ENCODE measurements at regions not wholly inside any gene's neighbourhood (a gene's known extent, or its start where the extent isn't known, plus 50 kb on each side); places are given as distances from the start of the nearest gene placed in this dataset.

DNA sequence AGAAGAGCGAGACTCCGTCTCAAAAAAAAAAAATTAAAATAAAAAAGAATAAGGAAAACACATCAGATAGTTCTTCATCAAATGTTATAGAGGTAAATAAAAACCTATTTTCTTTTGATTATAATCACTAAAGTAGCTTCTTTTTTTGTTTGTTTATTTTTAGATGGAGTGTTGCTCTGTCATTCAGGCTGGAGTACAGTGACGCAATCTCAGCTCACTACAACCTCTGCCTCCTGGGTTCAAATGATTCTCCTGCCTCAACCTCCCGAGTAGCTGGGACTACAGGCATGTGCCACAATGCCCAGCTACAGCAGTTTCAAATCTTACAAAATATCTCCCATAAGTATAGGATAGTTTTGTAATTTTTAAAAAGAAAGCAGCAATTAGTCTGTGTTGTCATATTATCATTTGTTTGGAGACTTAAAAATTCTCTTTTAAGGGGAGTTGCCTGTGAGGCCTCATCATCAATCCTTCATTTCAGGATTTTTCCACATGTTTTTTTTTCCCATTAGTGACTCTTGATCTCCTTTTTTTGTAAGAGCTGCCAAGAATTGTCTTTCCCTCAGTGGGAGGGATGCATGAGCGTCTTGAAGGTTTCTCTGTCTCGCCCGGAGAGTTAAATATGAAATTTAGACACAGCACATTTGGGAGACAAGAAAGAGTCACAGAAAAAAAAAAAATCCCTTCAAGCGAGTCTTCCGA is 275.9 kb downstream of the CDCA7 start:
- TF ChIP-seq, protein P1, sequence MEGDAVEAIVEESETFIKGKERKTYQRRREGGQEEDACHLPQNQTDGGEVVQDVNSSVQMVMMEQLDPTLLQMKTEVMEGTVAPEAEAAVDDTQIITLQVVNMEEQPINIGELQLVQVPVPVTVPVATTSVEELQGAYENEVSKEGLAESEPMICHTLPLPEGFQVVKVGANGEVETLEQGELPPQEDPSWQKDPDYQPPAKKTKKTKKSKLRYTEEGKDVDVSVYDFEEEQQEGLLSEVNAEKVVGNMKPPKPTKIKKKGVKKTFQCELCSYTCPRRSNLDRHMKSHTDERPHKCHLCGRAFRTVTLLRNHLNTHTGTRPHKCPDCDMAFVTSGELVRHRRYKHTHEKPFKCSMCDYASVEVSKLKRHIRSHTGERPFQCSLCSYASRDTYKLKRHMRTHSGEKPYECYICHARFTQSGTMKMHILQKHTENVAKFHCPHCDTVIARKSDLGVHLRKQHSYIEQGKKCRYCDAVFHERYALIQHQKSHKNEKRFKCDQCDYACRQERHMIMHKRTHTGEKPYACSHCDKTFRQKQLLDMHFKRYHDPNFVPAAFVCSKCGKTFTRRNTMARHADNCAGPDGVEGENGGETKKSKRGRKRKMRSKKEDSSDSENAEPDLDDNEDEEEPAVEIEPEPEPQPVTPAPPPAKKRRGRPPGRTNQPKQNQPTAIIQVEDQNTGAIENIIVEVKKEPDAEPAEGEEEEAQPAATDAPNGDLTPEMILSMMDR (IDR thresholded peaks at IDR 0.05; ENCODE audit: low read depth, low read length, missing control alignments), result no peak
- in situ Hi-C loops (cut with HindIII; ENCODE audit: low sequenced_read_pairs), result no loop called here
- H3K4me3 ChIP-seq (ENCODE audit: low read depth, low read length), result no peak overlapping the region
- DNase-seq (ENCODE audit: low read depth), result no peak

DNA sequence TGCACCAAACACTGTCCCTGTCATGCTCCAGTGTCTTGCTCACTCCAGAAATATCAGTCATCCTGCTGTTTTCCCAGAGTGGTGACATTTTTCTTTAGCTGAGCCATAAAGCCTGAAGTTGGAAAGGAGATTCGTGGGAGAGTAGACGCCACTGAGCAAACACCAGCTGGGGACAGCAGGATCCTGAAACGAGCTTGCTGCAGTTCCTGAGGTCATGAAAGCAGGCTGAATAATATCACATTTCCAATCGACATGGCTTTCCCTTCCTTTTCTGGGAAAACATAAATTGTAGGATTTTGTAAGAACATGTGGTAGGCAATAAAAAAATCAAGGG is 276.4 kb downstream of the CDCA7 start:
- H3K4me3 ChIP-seq (ENCODE audit: low read depth, low read length), result no peak overlapping the region
- in situ Hi-C loops (cut with HindIII; ENCODE audit: low sequenced_read_pairs), result no loop called here
- TF ChIP-seq, protein P1 (IDR thresholded peaks at IDR 0.05; ENCODE audit: low read depth, low read length, missing control alignments), result no peak
- DNase-seq (ENCODE audit: low read depth), result no peak

- no peak overlapping the region for H3K4me3 ChIP-seq (ENCODE audit: low read depth, low read length)
- DNase-seq (ENCODE audit: low read depth), result peak; percentile 49
- in situ Hi-C loops (cut with HindIII; ENCODE audit: low sequenced_read_pairs), result no loop called here
- TF ChIP-seq, protein P1 (IDR thresholded peaks at IDR 0.05; ENCODE audit: low read depth, low read length, missing control alignments), result no peak
Observed at GRCh38 chr2:173644146-173644545, 289.5 kb downstream of the CDCA7 start.

DNA sequence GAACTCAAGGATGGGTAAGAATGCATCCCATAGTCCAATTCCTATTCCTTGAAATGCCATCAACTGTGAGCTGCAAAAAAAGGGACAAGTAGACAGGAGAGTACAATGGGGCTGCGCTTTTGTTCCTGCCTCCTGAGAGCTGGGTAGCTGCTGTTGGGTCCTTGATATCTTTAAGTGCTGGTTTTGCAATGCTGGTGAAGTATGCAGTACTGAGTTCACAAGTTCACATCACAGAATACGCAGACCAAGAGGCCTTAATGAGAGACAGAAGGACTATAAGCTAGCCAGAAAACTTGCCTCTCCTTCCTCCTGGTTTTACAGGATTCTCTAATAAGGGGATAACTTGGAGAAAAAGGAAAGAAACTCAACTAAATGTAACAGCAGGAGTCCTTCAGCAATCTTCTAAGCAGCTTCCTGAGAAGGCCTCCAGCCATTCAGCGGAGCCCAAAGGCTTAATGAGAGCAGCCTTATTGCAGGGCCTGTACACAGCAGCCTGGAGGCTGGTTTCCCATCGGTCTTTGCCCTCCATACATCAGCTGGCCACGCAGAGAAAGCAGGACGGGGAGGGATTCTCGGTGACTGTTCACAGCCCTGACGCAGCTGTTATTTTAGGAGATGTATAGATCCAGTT is 293.1 kb downstream of the CDCA7 start:
- DNase-seq (ENCODE audit: low read depth), result no peak
- H3K4me3 ChIP-seq (ENCODE audit: low read depth, low read length), result no peak overlapping the region
- TF ChIP-seq, protein P1 (IDR thresholded peaks at IDR 0.05; ENCODE audit: low read depth, low read length, missing control alignments), result no peak
- in situ Hi-C loops (cut with HindIII; ENCODE audit: low sequenced_read_pairs), result no loop called here

- in situ Hi-C loops (cut with HindIII; ENCODE audit: low sequenced_read_pairs), result no loop called here
- TF ChIP-seq, protein P1 (IDR thresholded peaks at IDR 0.05; ENCODE audit: low read depth, low read length, missing control alignments), result no peak
- no peak for DNase-seq (ENCODE audit: low read depth)
- no peak overlapping the region for H3K4me3 ChIP-seq (ENCODE audit: low read depth, low read length)
Observed at GRCh38 chr2:173648816-173649215, 294.1 kb downstream of the CDCA7 start.

DNA sequence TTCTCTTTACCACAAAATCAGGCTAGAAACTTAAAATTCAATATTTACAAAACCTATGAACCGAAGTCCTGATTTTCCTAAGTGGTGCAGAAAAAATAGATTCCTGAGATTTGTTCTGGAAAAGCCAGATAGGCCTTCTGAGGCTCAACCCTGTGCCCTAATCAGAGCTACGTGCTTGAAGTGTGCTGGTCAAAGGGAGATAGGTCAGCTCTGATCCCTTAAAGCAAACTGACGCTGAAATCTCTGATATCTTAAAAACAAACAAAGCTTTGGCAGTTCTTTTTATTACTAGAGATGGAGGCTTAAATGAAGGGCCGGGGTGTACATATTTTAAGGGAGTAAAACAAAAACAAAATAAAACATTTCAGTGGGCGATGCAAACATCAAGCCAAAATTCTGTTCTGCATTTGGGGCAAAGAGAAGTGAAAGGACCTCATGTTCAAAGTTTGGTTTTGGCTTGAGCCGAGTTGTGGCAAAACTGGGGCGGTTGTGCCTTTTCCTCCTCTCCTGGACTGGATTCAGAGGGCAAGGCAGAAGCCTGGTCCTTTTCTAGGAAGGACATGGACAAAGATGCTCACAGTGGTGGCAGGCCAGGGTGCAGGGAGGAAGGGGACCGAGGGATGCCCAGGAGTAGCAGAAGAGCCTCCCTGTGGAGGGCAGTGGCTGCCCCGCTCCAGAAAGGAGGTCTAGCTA is 295.0 kb downstream of the CDCA7 start:
- TF ChIP-seq, protein P1 (IDR thresholded peaks at IDR 0.05; ENCODE audit: low read depth, low read length, missing control alignments), result no peak
- in situ Hi-C loops (cut with HindIII; ENCODE audit: low sequenced_read_pairs), result no loop called here
- no peak overlapping the region for H3K4me3 ChIP-seq (ENCODE audit: low read depth, low read length)
- DNase-seq (ENCODE audit: low read depth), result no peak

Measured in astrocyte of the cerebellum (primary cell).